ENCODE measurements at regions not wholly inside any gene's neighbourhood (a gene's known extent, or its start where the extent isn't known, plus 50 kb on each side); places are given as distances from the start of the nearest gene placed in this dataset.

GRCh38 chr1:78331799-78332198 lies 159.0 kb upstream of the PTGFR start:
- TF ChIP-seq NFIC (IDR thresholded peaks at IDR 0.05) (no peak), ZBTB7A (IDR thresholded peaks at IDR 0.05; ENCODE audit: low read depth) (no peak), TEAD4 (IDR thresholded peaks at IDR 0.05) (no peak), EP300 (IDR thresholded peaks at IDR 0.05; ENCODE audit: borderline replicate concordance) (no peak), CREB1 (IDR thresholded peaks at IDR 0.05; ENCODE audit: low read depth) (no peak), FOXM1 (IDR thresholded peaks at IDR 0.05; ENCODE audit: borderline replicate concordance, low read depth) (no peak), USF1 (IDR thresholded peaks at IDR 0.05) (no peak), TCF12 (IDR thresholded peaks at IDR 0.05; ENCODE audit: low read depth) (no peak), YY1 (IDR thresholded peaks at IDR 0.05; ENCODE audit: low read depth) (no peak), EGR1 (IDR thresholded peaks at IDR 0.05) (no peak), REST (IDR thresholded peaks at IDR 0.05; ENCODE audit: low read depth) (no peak), RAD21 (IDR thresholded peaks at IDR 0.05; ENCODE audit: low read depth) (no peak), CEBPB (IDR thresholded peaks at IDR 0.05) (no peak), TAF1 (IDR thresholded peaks at IDR 0.05; ENCODE audit: low read depth) (no peak)
- TF ChIP-seq, protein P1, sequence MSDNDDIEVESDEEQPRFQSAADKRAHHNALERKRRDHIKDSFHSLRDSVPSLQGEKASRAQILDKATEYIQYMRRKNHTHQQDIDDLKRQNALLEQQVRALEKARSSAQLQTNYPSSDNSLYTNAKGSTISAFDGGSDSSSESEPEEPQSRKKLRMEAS (IDR thresholded peaks at IDR 0.05): no peak

GRCh38 chr1:78333502-78333901 lies 157.3 kb upstream of the PTGFR start:
- TF ChIP-seq ZBTB7A (IDR thresholded peaks at IDR 0.05; ENCODE audit: low read depth): no peak
- TF ChIP-seq TAF1 (IDR thresholded peaks at IDR 0.05; ENCODE audit: low read depth): no peak
- TF ChIP-seq RAD21 (IDR thresholded peaks at IDR 0.05; ENCODE audit: low read depth): peak; percentile 35; the same call in 1 of the 2 replicates
- no peak for TF ChIP-seq TCF12 (IDR thresholded peaks at IDR 0.05; ENCODE audit: low read depth)
- no peak for TF ChIP-seq USF1 (IDR thresholded peaks at IDR 0.05)
- 0 out of 2 replicates have a peak, but pooled peaks have one; percentile 31 for TF ChIP-seq CEBPB (IDR thresholded peaks at IDR 0.05)

DNA sequence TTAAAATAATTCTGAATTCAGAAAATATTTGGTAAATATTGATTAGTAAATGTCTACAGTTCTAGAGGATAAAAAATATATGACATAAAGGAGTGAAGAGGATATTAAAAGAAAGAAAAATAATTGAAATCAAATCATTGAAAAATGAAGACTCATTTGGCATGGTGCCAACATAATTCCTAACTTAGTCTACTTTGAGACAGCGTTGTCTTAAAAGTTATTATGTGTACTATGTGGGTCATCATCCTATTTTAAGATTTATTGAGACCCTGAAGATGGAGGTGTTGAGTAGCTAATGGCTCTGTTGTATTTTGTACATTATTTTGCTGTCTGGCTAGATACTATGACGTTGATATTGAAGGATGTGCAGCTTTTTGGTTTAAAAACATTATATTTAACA lies 156.7 kb upstream of the PTGFR start:
- TF ChIP-seq EGR1 (IDR thresholded peaks at IDR 0.05) (no peak), FOXM1 (IDR thresholded peaks at IDR 0.05; ENCODE audit: borderline replicate concordance, low read depth) (no peak), USF1 (IDR thresholded peaks at IDR 0.05) (no peak), NFIC (IDR thresholded peaks at IDR 0.05) (peak; percentile 70)

GRCh38 chr1:78334952-78335351 lies 155.8 kb upstream of the PTGFR start:
- TF ChIP-seq YY1 (IDR thresholded peaks at IDR 0.05; ENCODE audit: low read depth): no peak
- TF ChIP-seq, protein P1 (IDR thresholded peaks at IDR 0.05): no peak
- TF ChIP-seq EGR1 (IDR thresholded peaks at IDR 0.05): no peak
- TF ChIP-seq ZBTB7A (IDR thresholded peaks at IDR 0.05; ENCODE audit: low read depth): no peak
- TF ChIP-seq REST (IDR thresholded peaks at IDR 0.05; ENCODE audit: low read depth): no peak

- TF ChIP-seq FOXM1 (IDR thresholded peaks at IDR 0.05; ENCODE audit: borderline replicate concordance, low read depth): no peak
- TF ChIP-seq, protein P1 (IDR thresholded peaks at IDR 0.05): no peak
- TF ChIP-seq TAF1 (IDR thresholded peaks at IDR 0.05; ENCODE audit: low read depth): no peak
- TF ChIP-seq REST (IDR thresholded peaks at IDR 0.05; ENCODE audit: low read depth): no peak
- TF ChIP-seq CREB1 (IDR thresholded peaks at IDR 0.05; ENCODE audit: low read depth): no peak
- TF ChIP-seq EP300 (IDR thresholded peaks at IDR 0.05; ENCODE audit: borderline replicate concordance): no peak
Measured at GRCh38 chr1:78339490-78339889, 151.3 kb upstream of the PTGFR start.
